ENCODE measurements at regions not wholly inside any gene's neighbourhood (a gene's known extent, or its start where the extent isn't known, plus 50 kb on each side); places are given as distances from the start of the nearest gene placed in this dataset.

- no peak overlapping the region for H3K4me3 ChIP-seq (ENCODE audit: low read length)
- no peak for DNase-seq (ENCODE audit: low read depth)
- no peak for TF ChIP-seq CTCF (conservative IDR thresholded peaks at IDR 0.05; ENCODE audit: low read length)
Observed at GRCh38 chr7:97495487-97495886, 236.4 kb upstream of the TAC1 start.

- no peak for TF ChIP-seq CTCF (conservative IDR thresholded peaks at IDR 0.05; ENCODE audit: low read length)
- DNase-seq (ENCODE audit: low read depth): peak; percentile 3
- H3K4me3 ChIP-seq (ENCODE audit: low read length): no peak overlapping the region
Observed at GRCh38 chr7:97499204-97499603, 232.7 kb upstream of the TAC1 start.

- no peak for DNase-seq (ENCODE audit: low read depth)
- no peak for TF ChIP-seq CTCF (conservative IDR thresholded peaks at IDR 0.05; ENCODE audit: low read length)
Observed at GRCh38 chr7:97503367-97504094, 228.4 kb upstream of the TAC1 start.

GRCh38 chr7:97506728-97507127 lies 225.2 kb upstream of the TAC1 start:
- no peak overlapping the region for H3K4me3 ChIP-seq (ENCODE audit: low read length)
- DNase-seq (ENCODE audit: low read depth): no peak
- TF ChIP-seq CTCF (conservative IDR thresholded peaks at IDR 0.05; ENCODE audit: low read length): no peak

More at GRCh38 chr7:97503367-97504094, 228.4 kb upstream of the TAC1 start:
- H3K4me3 ChIP-seq (ENCODE audit: low read length): no peak overlapping the region

GRCh38 chr7:97512441-97513207 lies 219.3 kb upstream of the TAC1 start:
- DNase-seq (ENCODE audit: low read depth): no peak
- TF ChIP-seq CTCF (conservative IDR thresholded peaks at IDR 0.05; ENCODE audit: low read length): no peak
- no peak overlapping the region for H3K4me3 ChIP-seq (ENCODE audit: low read length)

- DNase-seq (ENCODE audit: low read depth): no peak
- TF ChIP-seq CTCF (conservative IDR thresholded peaks at IDR 0.05; ENCODE audit: low read length): no peak
- no peak overlapping the region for H3K4me3 ChIP-seq (ENCODE audit: low read length)
Observed at GRCh38 chr7:97513326-97513725, 218.6 kb upstream of the TAC1 start.

GRCh38 chr7:97541188-97541587 lies 190.7 kb upstream of the TAC1 start:
- no peak overlapping the region for H3K4me3 ChIP-seq (ENCODE audit: low read length)
- no peak for DNase-seq (ENCODE audit: low read depth)
- no peak for TF ChIP-seq CTCF (conservative IDR thresholded peaks at IDR 0.05; ENCODE audit: low read length)
